Fibroblast of skin of right biceps (primary cell): ENCODE measurements at regions not wholly inside any gene's neighbourhood (a gene's known extent, or its start where the extent isn't known, plus 50 kb on each side); places are given as distances from the start of the nearest gene placed in this dataset.

Experiments used
- DNase-seq: peaks from one replicate; pipeline ENCODE4 v3.0.0-alpha.2; 2013

GRCh38 chr4:38344929-38345328 is 319.1 kb upstream of the KLF3 start:
- DNase-seq: no peak

- DNase-seq: no peak
These were observed 316.7 kb upstream of the KLF3 start for GRCh38 chr4:38347251-38347650.

GRCh38 chr4:38354421-38354820 is 309.6 kb upstream of the KLF3 start:
- no peak for DNase-seq

- no peak for DNase-seq
These were observed 309.1 kb upstream of the KLF3 start for GRCh38 chr4:38354872-38355271.

GRCh38 chr4:38356686-38357085 is 307.3 kb upstream of the KLF3 start:
- no peak for DNase-seq

GRCh38 chr4:38357546-38357945 is 306.5 kb upstream of the KLF3 start:
- DNase-seq: no peak

GRCh38 chr4:38359113-38359512 is 304.9 kb upstream of the KLF3 start:
- no peak for DNase-seq

- DNase-seq: no peak
These were observed 303.8 kb upstream of the KLF3 start for GRCh38 chr4:38360201-38360600.

GRCh38 chr4:38364383-38364963 is 299.5 kb upstream of the KLF3 start:
- no peak for DNase-seq

- DNase-seq: no peak
These were observed 298.7 kb upstream of the KLF3 start for GRCh38 chr4:38365261-38365660.

- DNase-seq: no peak
These were observed 298.2 kb upstream of the KLF3 start for GRCh38 chr4:38365748-38366310.

- DNase-seq: no peak
These were observed 297.5 kb upstream of the KLF3 start for GRCh38 chr4:38366456-38366855.

GRCh38 chr4:38366997-38367396 is 297.0 kb upstream of the KLF3 start:
- DNase-seq: no peak

- DNase-seq: no peak
These were observed 296.3 kb upstream of the KLF3 start for GRCh38 chr4:38367642-38368174.

- peak; percentile 82 for DNase-seq
These were observed 295.4 kb upstream of the KLF3 start for GRCh38 chr4:38368613-38369012.

- peak; percentile 86 for DNase-seq
These were observed 292.6 kb upstream of the KLF3 start for GRCh38 chr4:38371391-38371851.

- DNase-seq: no peak
These were observed 290.6 kb upstream of the KLF3 start for GRCh38 chr4:38373375-38373774.

- DNase-seq: peak; percentile 32
These were observed 286.8 kb upstream of the KLF3 start for GRCh38 chr4:38377195-38377594.

- DNase-seq: no peak
These were observed 285.5 kb upstream of the KLF3 start for GRCh38 chr4:38378478-38378877.

GRCh38 chr4:38381788-38382187 is 282.2 kb upstream of the KLF3 start:
- DNase-seq: no peak

GRCh38 chr4:38382520-38382919 is 281.5 kb upstream of the KLF3 start:
- no peak for DNase-seq

- no peak for DNase-seq
These were observed 280.3 kb upstream of the KLF3 start for GRCh38 chr4:38383646-38384121.

GRCh38 chr4:38385093-38386004 is 278.6 kb upstream of the KLF3 start:
- DNase-seq: peak; percentile 39
